ENCODE measurements at regions not wholly inside any gene's neighbourhood (a gene's known extent, or its start where the extent isn't known, plus 50 kb on each side); places are given as distances from the start of the nearest gene placed in this dataset.
A peak's percentile ranks its signal among the peaks of the same experiment; 100 is the strongest.

DNA sequence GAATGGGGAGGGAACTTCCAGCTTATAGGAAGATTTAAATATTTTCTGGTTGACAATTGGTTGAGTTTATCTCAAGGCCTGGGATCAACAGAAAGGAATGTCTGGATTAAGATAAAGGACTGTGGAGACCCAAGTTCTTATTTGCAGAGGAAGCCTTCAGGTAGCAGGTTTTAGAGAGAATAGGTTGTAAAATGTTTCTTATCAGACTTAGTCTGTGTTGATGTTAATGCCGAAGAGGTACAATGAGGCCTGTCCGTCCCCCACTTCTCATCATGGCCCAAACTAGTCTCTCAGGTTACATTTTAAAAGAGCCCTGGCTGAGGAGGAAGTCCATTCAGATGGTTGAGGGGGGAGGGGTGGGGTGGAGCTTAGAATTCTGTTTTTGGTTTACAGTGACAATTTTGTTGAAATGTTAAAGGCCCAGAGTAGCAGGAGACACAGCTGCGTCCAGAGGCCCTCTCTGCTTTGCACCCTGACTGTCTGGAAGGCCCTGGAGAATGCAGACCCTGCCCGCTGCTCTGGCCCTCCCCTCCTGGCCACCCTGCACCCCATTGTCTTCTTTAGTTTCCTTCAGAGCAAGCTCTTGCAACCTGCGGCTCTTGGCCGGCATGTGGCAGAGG, 672.5 kb upstream of the TMEM132C start:
- TF ChIP-seq EP300 (IDR thresholded peaks at IDR 0.05; ENCODE audit: borderline replicate concordance in 1 of 2, low read depth in 2 of 2, low read length in 2 of 2) (no peak), PHF8 (conservative IDR thresholded peaks at IDR 0.05; ENCODE audit: low read depth, low read length) (no peak), POLR2AphosphoS5 (IDR thresholded peaks at IDR 0.05; ENCODE audit: low read depth, low read length) (peak; percentile 41; the same call in 1 of the 2 replicates), GTF2F1 (IDR thresholded peaks at IDR 0.05; ENCODE audit: borderline replicate concordance, low read depth, low read length) (no peak), RXRA (IDR thresholded peaks at IDR 0.05; ENCODE audit: insufficient read depth, low read depth, low read length) (no peak), JUND (IDR thresholded peaks at IDR 0.05; ENCODE audit: low read length) (no peak), YY1 (IDR thresholded peaks at IDR 0.05; ENCODE audit: low read depth, low read length) (no peak), EZH2 (IDR thresholded peaks at IDR 0.05; ENCODE audit: low read depth, low read length, severe bottlenecking) (no peak), CHD1 (IDR thresholded peaks at IDR 0.05; ENCODE audit: low read depth, low read length) (no peak), JUN (IDR thresholded peaks at IDR 0.05; ENCODE audit: low read depth, low read length) (no peak)
- TF ChIP-seq, protein P1, sequence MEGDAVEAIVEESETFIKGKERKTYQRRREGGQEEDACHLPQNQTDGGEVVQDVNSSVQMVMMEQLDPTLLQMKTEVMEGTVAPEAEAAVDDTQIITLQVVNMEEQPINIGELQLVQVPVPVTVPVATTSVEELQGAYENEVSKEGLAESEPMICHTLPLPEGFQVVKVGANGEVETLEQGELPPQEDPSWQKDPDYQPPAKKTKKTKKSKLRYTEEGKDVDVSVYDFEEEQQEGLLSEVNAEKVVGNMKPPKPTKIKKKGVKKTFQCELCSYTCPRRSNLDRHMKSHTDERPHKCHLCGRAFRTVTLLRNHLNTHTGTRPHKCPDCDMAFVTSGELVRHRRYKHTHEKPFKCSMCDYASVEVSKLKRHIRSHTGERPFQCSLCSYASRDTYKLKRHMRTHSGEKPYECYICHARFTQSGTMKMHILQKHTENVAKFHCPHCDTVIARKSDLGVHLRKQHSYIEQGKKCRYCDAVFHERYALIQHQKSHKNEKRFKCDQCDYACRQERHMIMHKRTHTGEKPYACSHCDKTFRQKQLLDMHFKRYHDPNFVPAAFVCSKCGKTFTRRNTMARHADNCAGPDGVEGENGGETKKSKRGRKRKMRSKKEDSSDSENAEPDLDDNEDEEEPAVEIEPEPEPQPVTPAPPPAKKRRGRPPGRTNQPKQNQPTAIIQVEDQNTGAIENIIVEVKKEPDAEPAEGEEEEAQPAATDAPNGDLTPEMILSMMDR (IDR thresholded peaks at IDR 0.05; ENCODE audit: control extremely low read depth in 1 of 3, insufficient read depth in 1 of 3, low read depth in 1 of 3, low read length in 3 of 3), result no peak
- TF ChIP-seq, protein P2, sequence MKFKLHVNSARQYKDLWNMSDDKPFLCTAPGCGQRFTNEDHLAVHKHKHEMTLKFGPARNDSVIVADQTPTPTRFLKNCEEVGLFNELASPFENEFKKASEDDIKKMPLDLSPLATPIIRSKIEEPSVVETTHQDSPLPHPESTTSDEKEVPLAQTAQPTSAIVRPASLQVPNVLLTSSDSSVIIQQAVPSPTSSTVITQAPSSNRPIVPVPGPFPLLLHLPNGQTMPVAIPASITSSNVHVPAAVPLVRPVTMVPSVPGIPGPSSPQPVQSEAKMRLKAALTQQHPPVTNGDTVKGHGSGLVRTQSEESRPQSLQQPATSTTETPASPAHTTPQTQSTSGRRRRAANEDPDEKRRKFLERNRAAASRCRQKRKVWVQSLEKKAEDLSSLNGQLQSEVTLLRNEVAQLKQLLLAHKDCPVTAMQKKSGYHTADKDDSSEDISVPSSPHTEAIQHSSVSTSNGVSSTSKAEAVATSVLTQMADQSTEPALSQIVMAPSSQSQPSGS (IDR thresholded peaks at IDR 0.05; ENCODE audit: low read length), result no peak
- TF ChIP-seq, protein P3, sequence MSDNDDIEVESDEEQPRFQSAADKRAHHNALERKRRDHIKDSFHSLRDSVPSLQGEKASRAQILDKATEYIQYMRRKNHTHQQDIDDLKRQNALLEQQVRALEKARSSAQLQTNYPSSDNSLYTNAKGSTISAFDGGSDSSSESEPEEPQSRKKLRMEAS (IDR thresholded peaks at IDR 0.05), result no peak
